Bronchial epithelial cell (primary cell): ENCODE measurements at regions not wholly inside any gene's neighbourhood (a gene's known extent, or its start where the extent isn't known, plus 50 kb on each side); places are given as distances from the start of the nearest gene placed in this dataset.

ENCODE experiments used
- DNase-seq: peaks from one replicate; pipeline ENCODE4 v3.0.0-alpha.2; 2010; ENCODE audit warnings: low read depth
- FAIRE-seq: peaks from 2 replicates; lab custom pipeline; 2011; peaks lifted over from hg19 to GRCh38; lab: Jason Lieb, UNC
- H3K27me3 ChIP-seq: 2 replicates; pipeline ENCODE4 v1.5.1; 2011; ENCODE audit warnings: low read length; ENCODE audit not compliant: control insufficient read depth, insufficient read depth
- H3K36me3 ChIP-seq: 2 replicates; pipeline ENCODE4 v1.5.1; 2011; ENCODE audit warnings: low read length; ENCODE audit not compliant: control insufficient read depth, insufficient read depth
- H3K4me3 ChIP-seq: 2 replicates; pipeline ENCODE4 v1.5.1; 2011; ENCODE audit warnings: mild to moderate bottlenecking, low read depth, low read length, control low read depth
- TF ChIP-seq, protein P1 (sequence below): IDR thresholded peaks from 2 replicates; pipeline ENCODE4 v1.5.1; 2011; ENCODE audit warnings: mild to moderate bottlenecking, moderate library complexity, low read length, control low read depth, inconsistent platforms; ENCODE audit not compliant: insufficient read depth, severe bottlenecking

DNA sequence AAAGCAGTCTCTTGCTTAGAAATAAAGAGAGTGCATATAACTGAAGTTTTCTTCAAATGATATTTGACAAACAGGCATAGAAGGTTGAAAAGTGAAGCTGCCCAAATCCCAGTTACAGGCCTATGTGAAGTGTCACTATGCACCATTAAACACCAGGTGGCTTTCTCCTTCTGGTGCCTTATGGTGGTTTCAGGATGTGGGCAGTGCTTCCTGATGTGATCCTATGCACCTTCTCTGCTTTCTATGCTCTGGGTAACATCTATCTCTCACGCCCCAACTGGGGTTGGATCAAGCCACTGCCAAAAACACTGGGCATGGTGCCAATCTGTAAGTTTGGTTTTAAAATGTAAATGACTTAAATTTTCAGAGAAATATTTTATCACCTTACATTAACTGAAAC lies 744.7 kb downstream of the TUSC7 start:
- H3K27me3 ChIP-seq = no peaks in the 10 kb centered on the region
- no peak overlapping the region for H3K4me3 ChIP-seq
- TF ChIP-seq, protein P1, sequence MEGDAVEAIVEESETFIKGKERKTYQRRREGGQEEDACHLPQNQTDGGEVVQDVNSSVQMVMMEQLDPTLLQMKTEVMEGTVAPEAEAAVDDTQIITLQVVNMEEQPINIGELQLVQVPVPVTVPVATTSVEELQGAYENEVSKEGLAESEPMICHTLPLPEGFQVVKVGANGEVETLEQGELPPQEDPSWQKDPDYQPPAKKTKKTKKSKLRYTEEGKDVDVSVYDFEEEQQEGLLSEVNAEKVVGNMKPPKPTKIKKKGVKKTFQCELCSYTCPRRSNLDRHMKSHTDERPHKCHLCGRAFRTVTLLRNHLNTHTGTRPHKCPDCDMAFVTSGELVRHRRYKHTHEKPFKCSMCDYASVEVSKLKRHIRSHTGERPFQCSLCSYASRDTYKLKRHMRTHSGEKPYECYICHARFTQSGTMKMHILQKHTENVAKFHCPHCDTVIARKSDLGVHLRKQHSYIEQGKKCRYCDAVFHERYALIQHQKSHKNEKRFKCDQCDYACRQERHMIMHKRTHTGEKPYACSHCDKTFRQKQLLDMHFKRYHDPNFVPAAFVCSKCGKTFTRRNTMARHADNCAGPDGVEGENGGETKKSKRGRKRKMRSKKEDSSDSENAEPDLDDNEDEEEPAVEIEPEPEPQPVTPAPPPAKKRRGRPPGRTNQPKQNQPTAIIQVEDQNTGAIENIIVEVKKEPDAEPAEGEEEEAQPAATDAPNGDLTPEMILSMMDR = no peak
- no peak for DNase-seq
- no peak for FAIRE-seq
- H3K36me3 ChIP-seq = no peaks in the 10 kb centered on the region

DNA sequence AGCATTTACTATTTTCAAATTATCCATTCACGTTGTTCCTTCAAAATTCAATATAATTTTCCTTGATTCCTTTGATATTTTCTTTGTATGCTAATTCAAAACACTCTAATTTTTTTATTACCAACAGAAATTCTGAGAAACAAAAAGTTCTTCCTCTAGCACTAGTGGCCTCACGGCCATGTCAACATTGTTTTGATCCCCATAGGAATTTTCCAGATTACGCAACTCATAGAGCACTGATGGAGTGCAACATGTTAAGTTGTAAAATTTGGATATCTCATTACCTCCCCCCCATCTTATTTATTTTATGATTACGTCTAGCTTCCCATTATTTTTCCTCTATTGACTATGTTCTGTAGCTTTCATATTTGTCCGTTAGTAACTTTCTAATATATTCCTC lies 745.3 kb downstream of the TUSC7 start:
- FAIRE-seq (no peak), DNase-seq (no peak)
- Histone ChIP-seq H3K27me3 (no peaks in the 10 kb centered on the region), H3K36me3 (no peaks in the 10 kb centered on the region), H3K4me3 (no peak overlapping the region)
- TF ChIP-seq, protein P1 = no peak

DNA sequence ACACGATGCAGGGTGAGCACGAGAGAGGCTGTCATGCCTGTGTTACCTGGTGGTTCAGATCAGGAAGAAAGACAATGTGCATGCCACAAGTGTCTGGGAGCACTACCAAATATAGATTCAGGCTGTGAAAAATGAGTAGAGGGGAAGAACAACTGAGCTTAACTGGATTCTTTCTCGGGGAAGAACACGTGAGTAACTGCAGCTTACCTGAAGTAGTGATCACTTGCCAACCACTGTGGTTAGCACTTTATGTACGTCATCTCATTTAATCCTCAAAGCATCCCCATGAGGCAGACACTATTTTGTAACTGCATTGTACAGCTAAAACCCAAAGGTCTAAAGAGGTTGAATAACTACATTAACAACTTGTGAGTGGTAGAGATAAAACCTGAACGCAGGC lies 746.2 kb downstream of the TUSC7 start:
- FAIRE-seq (no peak), DNase-seq (no peak)
- TF ChIP-seq, protein P1 = no peak
- no peak overlapping the region for H3K4me3 ChIP-seq
- no peaks in the 10 kb centered on the region for H3K27me3 ChIP-seq
- no peaks in the 10 kb centered on the region for H3K36me3 ChIP-seq

DNA sequence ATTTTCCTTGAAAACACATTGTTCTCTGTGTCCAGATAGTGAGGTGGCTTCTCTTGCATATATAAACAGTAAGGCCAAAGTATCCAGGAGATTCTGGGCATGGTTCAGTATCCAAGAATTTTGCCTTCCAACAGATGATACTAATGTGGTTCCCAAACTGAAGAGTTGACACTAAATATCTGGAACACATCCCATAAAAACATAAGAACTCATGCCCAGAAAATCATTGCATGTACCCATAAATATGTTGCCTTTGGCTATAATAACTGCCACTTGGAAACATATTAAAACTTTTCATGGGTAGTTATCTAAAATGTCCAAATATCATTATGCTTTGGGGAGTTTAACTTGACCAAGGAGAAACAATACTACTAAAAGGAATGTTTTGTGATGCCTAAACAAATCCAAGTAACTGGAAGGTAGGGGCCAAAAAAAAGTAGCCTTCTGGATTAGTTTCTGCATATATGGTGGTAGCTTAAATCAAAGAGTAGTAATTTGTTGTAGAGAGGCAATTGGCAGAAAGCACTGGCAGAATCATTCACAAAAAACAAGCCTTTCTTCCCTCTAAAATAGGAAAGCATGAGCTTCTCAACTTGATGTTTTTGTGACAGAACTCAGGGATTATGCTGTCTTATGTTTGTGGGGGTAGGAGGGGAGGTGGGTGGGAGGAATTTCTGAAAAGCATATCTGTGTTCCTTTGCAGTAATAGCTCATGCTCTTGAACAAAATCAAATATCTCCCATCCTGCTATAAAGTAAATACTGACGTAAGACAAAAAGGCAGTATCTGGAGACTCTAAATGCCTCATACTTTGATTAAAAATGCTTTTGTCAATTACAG lies 753.9 kb downstream of the TUSC7 start:
- Histone ChIP-seq H3K4me3 (no peak overlapping the region), H3K27me3 (no peaks in the 10 kb centered on the region), H3K36me3 (no peaks in the 10 kb centered on the region)
- TF ChIP-seq, protein P1 = no peak
- DNase-seq (no peak), FAIRE-seq (no peak)

DNA sequence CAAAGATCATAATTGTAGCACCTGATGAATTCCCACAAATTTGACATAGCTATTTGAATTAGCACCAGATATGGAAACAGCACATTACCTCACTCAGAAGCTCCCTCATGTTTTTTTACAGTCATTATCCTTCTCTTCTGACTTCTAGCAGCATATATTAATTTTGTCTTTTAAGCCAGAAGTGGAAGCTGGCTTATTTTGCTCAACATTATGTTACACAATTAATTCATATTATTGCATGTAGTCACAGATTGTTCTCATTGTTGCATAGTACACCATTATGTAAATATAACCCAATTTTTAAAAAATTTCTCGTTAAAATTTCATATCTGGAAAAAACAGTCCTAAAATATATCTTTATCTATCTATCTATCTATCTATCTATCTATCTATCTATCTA lies 762.3 kb downstream of the TUSC7 start:
- TF ChIP-seq, protein P1 = no peak
- no peaks in the 10 kb centered on the region for H3K27me3 ChIP-seq
- H3K36me3 ChIP-seq = no peaks in the 10 kb centered on the region
- H3K4me3 ChIP-seq = no peak overlapping the region
- DNase-seq = no peak
- FAIRE-seq = no peak
